Adrenal gland (tissue), 5 donors: ENCODE measurements at regions not wholly inside any gene's neighbourhood (a gene's known extent, or its start where the extent isn't known, plus 50 kb on each side); places are given as distances from the start of the nearest gene placed in this dataset.

ENCODE experiments used
- CTCF ChIP-seq, 6 experiments: fragments of 450-650 bp in 4 of 6; fragments of 200-600 bp in 2 of 6; sonication (generic) in 1 of 6; IDR thresholded peaks; 1 replicate in 5 of 6; 2 replicates in 1 of 6; pipeline versions ENCODE4 v1.5.1 to v1.8.0; 2016 to 2021; ENCODE audit warnings: antibody characterized with exemption in 6 of 6, mild to moderate bottlenecking in 2 of 6, moderate library complexity in 1 of 6
- POLR2A ChIP-seq, 2 donors: fragments of 450-650 bp; IDR thresholded peaks; one replicate each; pipeline ENCODE4 v1.6.1; 2017; ENCODE audit warnings: antibody characterized with exemption in 2 of 2, mild to moderate bottlenecking in 2 of 2, moderate library complexity in 1 of 2
- donor health status: DM: no; HTN: no; CAD: no.

DNA sequence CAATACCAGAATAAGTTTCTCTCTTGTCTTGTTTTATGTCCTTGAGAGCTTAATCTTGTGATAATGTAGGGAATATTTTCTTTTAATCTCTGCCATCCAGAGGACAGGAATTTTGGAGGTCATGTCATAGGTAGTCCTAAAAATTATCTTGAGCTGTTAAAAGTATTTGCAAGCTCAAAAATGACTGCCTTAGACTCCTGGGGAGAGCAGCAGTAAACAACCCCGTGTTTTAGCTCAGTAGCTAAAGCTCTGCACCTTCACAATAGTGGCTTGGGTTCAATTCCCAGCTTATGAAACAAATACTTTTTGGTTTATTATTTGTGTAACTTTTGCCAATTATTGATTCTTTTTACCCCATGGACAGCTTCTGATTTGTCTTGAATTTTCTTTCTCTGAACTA lies 99.4 kb upstream of the OLFM3 start:
- TF ChIP-seq CTCF (IDR thresholded peaks at IDR 0.05) (no peak), POLR2A (IDR thresholded peaks at IDR 0.05) (no peak)
